Hepatocyte (in vitro differentiated cells): ENCODE measurements at regions not wholly inside any gene's neighbourhood (a gene's known extent, or its start where the extent isn't known, plus 50 kb on each side); places are given as distances from the start of the nearest gene placed in this dataset.
"Not testable (repeated sequence)": the region's sequence is repeated elsewhere in the genome, so short reads cannot be mapped to it uniquely, and the experiment has no call there.

Source experiments
- CTCF ChIP-seq: fragments of 200-600 bp; sonication (generic); IDR thresholded peaks from 2 replicates; pipeline ENCODE4 v1.5.1; 2016; ENCODE audit warnings: antibody characterized with exemption, mild to moderate bottlenecking; ENCODE audit not compliant: poor library complexity
- EZH2 ChIP-seq: fragments of 200-600 bp; sonication (generic); IDR thresholded peaks from 2 replicates; pipeline ENCODE4 v1.6.1; 2016; ENCODE audit warnings: antibody characterized with exemption, mild to moderate bottlenecking, borderline replicate concordance

GRCh38 chrX:82727436-82727835, 780.7 kb upstream of the POU3F4 start:
- not testable (repeated sequence) for TF ChIP-seq CTCF, EZH2
